Non-pigmented ciliary epithelial cell (primary cell): ENCODE measurements at regions not wholly inside any gene's neighbourhood (a gene's known extent, or its start where the extent isn't known, plus 50 kb on each side); places are given as distances from the start of the nearest gene placed in this dataset.
"Not testable (repeated sequence)": the region's sequence is repeated elsewhere in the genome, so short reads cannot be mapped to it uniquely, and the experiment has no call there.

Source experiments
- DNase-seq: peaks from one replicate; pipeline ENCODE4 v3.0.0-alpha.2; 2010; ENCODE audit warnings: low read depth

- DNase-seq = no peak
These were observed 133.1 kb upstream of the SEMA3C start for GRCh38 chr7:81051811-81052413.

- no peak for DNase-seq
These were observed 126.7 kb upstream of the SEMA3C start for GRCh38 chr7:81045491-81046030.

GRCh38 chr7:81042646-81043045 lies 123.8 kb upstream of the SEMA3C start:
- not testable (repeated sequence) for DNase-seq

- DNase-seq = no peak
These were observed 121.6 kb upstream of the SEMA3C start for GRCh38 chr7:81040496-81040895.

GRCh38 chr7:81036871-81037270 lies 118.0 kb upstream of the SEMA3C start:
- DNase-seq = no peak

GRCh38 chr7:81036057-81036456 lies 117.2 kb upstream of the SEMA3C start:
- DNase-seq = no peak

GRCh38 chr7:81031996-81032395 lies 113.1 kb upstream of the SEMA3C start:
- no peak for DNase-seq

- DNase-seq = no peak
These were observed 112.4 kb upstream of the SEMA3C start for GRCh38 chr7:81031243-81031642.

GRCh38 chr7:81030472-81030871 lies 111.6 kb upstream of the SEMA3C start:
- no peak for DNase-seq

- DNase-seq = no peak
These were observed 110.7 kb upstream of the SEMA3C start for GRCh38 chr7:81029511-81029910.

- DNase-seq = no peak
These were observed 106.5 kb upstream of the SEMA3C start for GRCh38 chr7:81025360-81025759.

- DNase-seq = no peak
These were observed 96.1 kb upstream of the SEMA3C start for GRCh38 chr7:81014908-81015307.

- no peak for DNase-seq
These were observed 95.4 kb upstream of the SEMA3C start for GRCh38 chr7:81014266-81014665.

- DNase-seq = peak; percentile 61
These were observed 94.4 kb upstream of the SEMA3C start for GRCh38 chr7:81013083-81013817.

GRCh38 chr7:81008901-81009300 lies 90.0 kb upstream of the SEMA3C start:
- DNase-seq = no peak

- DNase-seq = no peak
These were observed 88.2 kb upstream of the SEMA3C start for GRCh38 chr7:81007051-81007450.

- DNase-seq = no peak
These were observed 86.4 kb upstream of the SEMA3C start for GRCh38 chr7:81005254-81005653.

- DNase-seq = peak; percentile 72
These were observed 85.2 kb upstream of the SEMA3C start for GRCh38 chr7:81004098-81004497.

GRCh38 chr7:81003326-81003725 lies 84.5 kb upstream of the SEMA3C start:
- DNase-seq = no peak

- DNase-seq = no peak
These were observed 83.6 kb upstream of the SEMA3C start for GRCh38 chr7:81002421-81002820.

- no peak for DNase-seq
These were observed 80.9 kb upstream of the SEMA3C start for GRCh38 chr7:80999771-81000170.

GRCh38 chr7:80999100-80999499 lies 80.2 kb upstream of the SEMA3C start:
- no peak for DNase-seq

- no peak for DNase-seq
These were observed 79.0 kb upstream of the SEMA3C start for GRCh38 chr7:80997841-80998240.

- not testable (repeated sequence) for DNase-seq
These were observed 77.4 kb upstream of the SEMA3C start for GRCh38 chr7:80996236-80996635.
